NCI-H2196 treated with DMSO at 0.1 percent for 48 hours (cell line): ENCODE measurements at regions not wholly inside any gene's neighbourhood (a gene's known extent, or its start where the extent isn't known, plus 50 kb on each side); places are given as distances from the start of the nearest gene placed in this dataset.

Experiments
- DNase-seq: peaks from one replicate; lab custom pipeline; 2025; ENCODE audit not compliant: unreplicated experiment; lab: John Stamatoyannopoulos, UW

DNA sequence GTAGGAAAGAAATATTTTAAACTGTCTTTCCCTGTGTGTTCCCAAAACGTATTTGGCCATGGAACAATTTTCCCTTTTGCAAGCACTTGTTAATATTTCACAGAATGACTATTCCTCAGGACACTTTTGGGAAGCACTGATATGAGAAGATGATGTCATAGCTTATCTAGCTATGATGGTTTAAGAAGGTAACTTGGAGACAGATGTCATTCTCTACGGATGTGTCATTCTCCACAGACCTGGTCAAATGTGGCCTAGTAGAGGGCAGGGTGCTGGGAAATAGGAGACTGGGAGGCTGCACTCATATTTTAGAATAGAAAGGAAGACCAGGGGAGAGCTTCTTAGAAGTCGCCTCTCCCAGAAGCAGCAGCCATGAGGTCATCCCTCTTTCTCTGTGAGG, 220.7 kb upstream of the GLI3 start:
- no peak for DNase-seq

DNA sequence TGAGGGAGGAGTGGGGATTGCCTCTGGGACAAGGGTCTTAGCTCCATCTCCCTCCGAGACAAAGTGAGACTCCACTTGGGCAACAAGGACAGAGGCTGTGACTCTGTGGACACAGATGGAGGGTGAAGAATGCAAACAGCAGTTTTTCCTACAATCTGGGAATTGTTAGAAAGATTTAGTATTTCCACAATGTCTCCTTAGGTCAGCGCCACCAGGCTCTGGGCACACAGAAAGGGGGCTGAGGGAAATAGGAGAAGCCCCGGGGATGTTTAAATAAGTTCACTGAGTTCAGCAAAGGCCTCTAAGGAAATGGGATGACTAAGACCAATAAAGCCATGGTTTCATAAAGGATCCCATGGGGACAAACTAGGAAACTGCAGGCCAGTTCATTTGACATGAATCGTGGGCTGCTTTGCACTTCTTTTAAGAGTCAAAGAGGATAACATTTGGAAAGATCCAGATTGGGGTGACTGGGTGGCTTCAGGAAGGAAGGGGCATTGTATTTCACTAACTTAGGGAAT, 219.8 kb upstream of the GLI3 start:
- DNase-seq, result no peak

DNA sequence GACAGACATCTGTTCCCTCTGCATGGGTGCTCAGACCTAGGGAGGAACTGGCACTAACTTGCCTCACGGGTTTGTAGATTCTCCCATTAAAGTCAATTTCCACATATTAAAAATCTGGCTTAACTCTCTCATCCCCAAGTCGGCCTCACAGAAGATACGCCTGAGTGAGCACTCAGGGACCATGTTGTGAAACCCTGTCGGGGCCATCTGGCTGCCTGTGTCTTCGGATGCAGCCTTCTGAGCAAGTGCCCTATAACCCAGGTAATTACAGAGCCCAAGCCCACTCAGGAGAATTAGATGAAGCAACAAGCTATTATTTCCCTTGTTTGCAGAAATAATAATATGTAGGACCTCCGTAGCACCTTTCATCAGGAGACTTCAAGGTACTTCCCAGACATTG, 219.3 kb upstream of the GLI3 start:
- DNase-seq, result no peak

DNA sequence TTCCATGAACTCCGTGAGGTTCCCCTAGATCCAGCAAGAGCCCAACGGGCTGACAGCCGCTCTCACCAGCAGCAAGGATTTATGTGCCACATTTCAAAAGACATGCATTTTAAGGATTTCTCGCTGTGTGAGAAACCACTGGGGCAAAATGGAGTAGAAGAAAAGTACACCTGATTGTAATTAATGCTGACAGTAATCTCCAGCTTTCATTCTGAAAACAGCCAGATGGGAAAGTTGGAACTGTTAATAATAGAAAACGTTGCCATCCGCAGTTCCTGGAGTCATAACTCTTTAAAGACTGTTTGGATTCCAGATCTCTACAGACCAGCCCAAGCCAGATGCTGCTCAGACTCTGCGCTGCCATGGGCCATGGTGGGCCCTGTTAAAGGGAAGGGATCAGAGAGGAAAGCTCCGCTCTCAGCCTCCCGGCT, 216.9 kb upstream of the GLI3 start:
- no peak for DNase-seq

DNA sequence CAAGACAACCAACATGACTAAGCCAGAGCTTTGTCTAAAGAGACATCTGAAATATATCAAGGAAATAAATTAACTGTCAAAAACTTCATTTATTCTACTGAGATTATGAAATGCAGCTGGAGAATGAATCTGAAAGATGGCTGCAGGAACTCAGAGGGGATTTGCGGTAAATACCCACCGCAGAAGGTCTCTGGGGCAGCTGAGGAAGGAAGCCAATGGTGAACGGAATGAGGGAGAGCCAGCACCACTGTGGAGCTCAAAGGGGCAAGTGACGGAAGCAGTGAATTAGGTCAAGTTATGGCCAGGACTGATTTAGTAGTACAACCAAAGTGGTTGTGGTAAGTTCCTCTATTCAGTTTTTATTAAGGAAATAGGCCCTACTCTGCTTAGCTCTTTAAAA, 215.3 kb upstream of the GLI3 start:
- no peak for DNase-seq

DNA sequence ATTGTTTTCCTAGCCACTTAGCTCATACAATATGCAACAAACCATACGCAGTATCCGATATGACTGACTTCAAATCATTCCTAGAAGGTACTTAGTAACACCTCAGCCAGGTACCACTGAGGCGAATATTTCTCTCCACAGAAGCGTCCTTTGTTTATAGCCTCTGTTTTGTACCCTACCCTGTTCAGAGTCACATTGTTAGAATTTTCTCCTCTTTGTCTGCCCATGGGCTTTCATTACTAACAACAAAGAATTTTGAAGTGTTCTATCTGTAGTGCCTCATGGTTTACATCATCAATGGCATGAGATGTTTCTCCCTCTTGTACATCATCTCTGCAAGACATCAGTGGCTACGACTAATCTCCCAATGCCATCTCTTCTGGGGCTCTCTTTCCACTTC, 212.4 kb upstream of the GLI3 start:
- no peak for DNase-seq

DNA sequence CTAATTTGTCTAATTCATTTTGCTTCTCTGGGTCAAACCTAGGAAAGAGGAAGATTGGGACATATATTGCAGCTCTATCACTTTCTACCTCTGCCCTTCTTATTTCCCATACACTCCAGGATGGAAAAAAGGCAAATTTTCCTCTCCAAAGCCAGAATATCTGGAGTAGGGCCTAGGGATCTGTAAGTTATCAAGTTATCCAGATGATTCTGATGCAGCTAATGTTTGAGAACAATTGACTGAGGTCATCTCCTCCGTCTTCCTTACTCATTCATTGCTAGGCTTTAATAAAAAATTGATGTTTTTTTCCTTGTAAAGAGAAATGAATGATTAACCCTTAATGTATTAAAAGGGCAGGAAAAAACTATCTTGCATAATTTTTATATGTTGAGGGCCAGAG, 211.9 kb upstream of the GLI3 start:
- DNase-seq, result no peak

DNA sequence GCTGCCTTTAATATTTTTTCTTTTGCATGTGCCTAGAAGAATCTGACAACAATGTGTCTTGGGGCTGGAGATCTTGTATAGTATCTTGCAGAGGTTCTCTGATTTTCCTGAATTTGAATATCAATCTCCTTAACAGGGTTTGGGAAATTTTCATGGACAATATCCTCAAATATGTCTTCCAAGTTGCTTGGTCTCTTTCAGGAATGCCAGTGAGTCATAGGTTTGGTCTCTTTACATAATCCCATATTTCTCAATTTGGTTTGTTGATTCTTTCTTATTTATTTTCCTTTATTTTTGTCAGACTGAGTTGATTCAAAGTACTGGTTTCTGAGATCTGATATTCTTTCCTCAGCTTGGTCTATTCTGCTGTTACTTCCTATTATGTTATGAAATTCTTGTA, 208.7 kb upstream of the GLI3 start:
- DNase-seq, result no peak

DNA sequence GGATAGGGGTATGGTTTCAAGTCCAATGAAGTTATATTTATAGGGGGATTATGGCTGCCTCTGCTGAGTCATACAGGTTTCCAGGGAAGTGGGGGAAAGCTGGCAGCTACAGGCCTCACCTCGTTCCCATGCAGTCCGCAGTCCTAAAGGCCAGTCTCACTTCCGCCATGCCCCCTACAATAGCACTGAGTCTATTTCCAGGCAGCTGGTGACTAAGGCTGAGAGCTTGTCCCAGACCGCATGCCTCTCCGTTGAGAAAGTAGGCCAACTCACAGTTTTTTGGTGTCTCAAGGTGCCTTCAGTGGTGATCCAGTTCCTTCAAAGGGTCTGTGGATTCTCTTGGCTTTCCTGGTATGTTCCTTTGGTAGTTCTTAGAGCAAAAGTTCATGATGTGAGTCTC, 203.9 kb upstream of the GLI3 start:
- DNase-seq, result no peak

DNA sequence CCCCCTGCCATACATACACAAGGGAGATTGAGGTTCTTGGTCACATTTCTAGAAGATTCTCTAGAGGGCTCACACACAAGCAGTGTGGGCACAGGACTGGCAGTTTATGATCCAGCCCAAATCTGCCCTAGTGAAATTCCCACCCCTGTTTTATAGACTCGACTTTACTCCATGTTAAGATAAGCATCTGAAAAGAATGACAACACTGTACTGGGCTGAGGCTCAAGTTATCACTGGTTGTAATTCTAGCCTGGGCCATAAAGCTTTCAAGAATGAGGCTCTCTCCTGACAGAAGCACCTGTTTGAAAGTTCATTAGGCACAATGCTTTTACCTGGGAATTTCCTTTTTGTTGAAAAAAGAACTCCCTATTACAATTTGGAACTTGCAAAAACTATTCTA, 195.6 kb upstream of the GLI3 start:
- DNase-seq, result no peak

DNA sequence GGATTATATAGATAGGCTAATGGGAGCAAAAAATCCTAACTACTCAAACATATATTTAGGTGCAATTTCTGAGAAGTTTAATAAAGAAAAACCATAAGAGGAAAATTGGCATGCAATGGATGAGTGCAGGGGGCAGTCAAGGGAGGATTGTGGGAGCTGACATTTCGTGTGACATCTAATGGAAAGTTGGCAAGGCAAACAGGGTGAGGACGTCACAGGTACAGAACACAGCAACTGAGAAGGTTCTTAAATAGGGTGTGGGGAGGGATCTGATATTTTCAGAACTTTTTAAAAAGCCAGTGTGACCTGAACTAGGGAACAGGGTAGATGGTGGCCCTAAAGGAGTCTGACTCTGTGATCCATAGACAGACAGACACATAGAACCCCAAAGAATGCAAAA, 194.9 kb upstream of the GLI3 start:
- DNase-seq, result no peak

DNA sequence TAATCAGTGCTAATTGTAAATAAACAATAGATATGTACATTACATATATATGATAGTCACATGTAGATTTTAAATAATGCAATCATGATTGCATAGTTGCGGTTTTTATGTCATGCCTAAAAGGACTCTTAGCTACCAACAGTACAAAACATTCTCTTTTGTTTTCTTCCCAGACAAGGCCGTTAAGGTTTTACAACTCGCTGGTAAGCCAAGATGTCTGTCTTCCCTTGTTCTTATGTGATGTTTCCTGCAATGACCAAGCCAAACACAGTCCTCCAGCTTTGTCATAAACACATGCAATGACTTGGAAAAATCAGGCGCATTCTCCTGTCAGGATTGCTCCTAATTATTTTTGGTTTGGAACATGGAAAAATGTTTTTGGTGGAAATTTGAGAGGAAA, 192.3 kb upstream of the GLI3 start:
- DNase-seq, result no peak

DNA sequence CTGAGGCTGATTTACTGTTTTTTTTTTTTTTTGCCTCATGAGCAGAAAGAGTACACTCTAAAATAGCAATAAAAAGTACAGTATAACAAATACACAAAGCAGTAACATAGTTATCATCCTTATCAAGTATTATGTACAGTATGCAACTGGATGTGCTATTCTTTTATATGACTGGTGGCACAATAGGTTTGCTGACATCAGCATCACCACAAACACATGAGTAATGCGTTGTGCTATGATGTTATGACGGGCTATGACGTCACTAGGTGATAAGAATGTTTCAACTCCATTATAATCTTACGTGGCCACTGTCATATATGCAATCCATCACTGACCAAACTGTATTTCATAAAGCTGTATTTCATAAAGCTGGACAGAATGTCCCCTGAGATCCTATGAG, 189.2 kb upstream of the GLI3 start:
- DNase-seq, result no peak

DNA sequence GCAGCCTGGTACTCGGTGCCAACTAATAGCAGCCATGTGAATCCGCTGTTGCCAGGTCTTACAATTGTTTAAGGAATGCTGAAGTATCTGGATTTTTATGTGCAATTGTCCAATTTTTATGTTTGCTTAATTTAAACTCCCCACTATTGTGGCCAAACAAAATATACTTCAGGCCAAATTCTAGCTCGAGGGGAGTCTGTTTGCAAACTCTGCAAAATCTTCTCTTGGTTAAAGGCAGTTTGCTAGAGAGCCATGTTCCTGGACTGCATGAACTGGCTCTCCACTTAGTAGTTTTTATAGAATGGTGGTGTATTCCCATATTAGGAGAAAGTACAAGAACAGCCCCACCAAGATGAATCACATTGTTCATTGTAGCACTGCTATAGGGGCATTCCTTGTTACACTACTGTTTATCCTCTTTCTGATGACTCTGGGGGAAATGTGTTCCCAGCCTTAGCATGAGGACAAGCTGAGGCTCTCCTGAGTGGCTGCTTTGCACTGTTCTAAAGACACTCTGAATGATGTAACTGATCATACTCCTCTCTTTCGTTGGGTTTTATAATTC, 178.0 kb upstream of the GLI3 start:
- DNase-seq, result no peak

DNA sequence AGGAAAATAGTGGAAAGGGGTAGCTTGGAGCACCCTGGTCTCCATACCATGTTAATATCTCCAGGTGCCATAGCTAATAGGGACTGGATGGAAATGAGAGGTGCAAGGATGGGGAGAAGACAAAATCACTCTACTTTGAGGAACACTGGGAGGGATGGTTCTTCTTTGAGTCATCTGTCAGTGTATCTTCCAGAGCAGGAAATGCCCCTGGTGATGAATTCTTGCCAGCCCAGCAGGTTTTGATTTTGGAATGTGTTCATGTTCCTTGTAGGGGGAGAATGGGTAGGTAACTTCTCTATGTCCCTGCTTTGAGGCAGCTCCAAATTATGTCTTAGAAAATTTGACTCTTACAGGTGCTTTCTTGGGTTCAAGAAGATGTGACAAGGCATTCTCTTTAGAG, 177.0 kb upstream of the GLI3 start:
- no peak for DNase-seq

DNA sequence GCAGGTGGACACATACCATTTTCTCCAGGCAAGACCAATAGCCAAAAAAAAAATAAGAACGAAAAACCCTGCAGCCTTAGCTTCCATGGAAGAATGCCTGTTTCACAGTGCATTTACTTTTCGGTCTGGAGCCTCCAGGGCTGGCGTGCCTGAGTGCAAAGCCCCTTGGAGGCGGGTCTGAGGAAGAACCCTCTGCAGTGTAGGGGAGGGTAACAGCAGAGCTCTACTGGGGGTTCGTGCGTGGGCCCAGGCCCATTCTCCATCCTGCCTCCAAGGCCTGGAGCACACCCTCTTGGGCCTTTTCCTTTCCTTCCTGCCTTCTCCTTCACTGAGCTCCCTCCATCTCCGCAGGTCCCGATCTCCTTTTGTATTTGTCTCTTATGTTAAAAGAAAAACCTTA, 172.3 kb upstream of the GLI3 start:
- no peak for DNase-seq

DNA sequence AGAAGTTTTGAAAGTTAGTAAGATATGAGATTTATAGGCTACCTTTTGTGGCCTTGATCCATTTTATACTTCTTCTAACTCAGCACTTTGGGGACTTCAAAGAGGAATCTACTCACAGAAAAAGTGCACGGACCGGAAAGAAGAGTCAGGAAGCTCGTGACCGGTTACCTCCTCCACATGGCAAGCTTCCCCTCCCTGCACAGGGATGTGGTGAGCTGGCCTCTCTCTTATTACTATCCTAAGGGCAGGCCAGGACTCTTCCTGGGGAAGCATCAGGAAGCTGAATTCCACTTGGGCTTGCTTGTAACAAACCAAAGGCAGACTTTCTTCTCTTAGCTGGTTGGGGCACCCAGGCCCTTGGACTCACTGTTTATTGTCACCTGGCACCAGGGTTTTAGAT, 170.8 kb upstream of the GLI3 start:
- no peak for DNase-seq

DNA sequence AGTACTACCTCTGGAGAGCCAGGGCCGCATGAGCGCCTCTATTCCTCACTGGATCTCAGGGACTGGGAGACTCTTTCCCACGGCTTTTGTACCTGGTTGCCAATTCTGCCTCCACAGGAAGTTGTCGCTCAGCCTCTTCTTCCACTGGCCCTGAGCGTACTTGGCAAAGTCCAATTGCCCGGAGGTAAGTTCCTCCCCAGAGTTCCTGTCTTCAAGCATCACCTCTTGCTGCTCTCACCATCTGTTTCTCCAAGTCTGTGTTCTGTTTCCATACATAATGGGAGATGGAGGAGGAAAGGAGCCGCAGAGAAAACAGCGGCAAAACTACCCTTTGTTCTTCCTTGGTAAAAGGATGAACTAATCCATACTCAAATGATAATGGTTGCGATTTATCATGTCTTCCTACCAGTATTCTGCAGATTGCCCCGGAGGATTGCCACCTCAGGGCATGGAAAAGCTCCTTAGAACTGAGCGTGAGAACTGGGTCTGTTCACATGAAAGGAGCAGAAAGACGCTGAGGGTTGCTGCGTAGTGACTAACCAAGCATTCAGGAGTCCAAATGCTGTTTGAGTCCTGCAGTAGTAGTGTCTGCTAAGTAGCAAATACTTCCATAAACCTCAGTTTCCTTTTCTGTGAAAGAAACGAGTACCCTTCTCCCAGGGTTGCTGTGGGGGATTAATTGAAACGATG, 170.2 kb upstream of the GLI3 start:
- no peak for DNase-seq

DNA sequence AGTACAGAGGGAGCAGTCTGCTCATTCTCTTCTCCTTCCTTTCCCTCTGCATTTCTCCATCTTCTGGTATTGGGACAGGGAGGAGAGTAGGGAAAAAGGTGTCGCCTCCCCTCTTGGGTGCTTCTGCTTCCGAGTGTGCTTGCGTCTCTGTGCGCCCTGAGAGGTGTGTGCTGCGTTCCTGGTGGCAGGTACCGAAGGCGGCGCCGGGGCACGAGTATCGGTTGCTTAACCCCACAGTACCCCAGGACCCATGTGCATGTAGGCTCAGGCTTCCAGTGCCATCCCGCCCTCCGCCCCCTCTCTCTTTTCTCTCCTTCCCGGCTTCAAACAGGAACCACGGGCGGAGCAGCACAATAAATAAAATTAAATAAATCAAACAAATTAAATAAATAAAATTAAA, 169.3 kb upstream of the GLI3 start:
- no peak for DNase-seq

DNA sequence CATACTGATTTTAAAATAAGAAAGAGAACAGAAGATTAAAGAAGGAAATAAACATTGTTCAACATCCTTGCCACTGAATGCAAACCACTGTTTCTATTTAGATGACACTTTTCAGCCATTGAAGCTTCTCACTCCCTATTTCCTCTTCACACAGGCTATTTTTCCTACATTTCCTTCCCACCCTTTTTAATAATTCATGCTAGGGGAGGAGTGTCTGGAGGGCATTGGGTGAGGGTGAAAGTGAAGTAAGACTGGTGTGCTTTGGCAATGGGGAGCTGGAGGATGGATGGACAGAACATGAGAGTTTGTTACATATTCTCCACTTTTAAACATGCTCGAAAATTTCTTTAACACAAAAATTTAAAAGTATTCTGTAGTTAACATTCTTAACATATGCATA, 168.8 kb upstream of the GLI3 start:
- no peak for DNase-seq

DNA sequence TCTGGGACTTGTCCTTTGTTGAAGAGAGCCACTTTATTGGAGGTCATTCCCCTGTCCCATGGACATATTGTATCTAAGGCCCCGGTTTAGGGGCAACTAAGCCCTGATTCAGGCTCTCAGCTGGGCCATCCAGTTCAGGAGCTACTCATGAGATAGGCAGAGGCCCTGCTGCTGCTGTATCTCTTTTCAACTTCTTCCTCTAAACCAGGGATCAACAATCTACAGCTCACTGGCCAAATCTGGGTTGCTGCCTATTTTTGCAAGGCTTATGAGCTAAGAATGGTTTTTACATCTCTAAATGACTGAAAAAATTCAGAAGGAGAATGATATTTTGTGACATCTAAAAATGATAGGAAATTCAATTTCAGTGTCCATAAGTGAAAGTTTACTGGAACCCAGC, 166.8 kb upstream of the GLI3 start:
- no peak for DNase-seq

DNA sequence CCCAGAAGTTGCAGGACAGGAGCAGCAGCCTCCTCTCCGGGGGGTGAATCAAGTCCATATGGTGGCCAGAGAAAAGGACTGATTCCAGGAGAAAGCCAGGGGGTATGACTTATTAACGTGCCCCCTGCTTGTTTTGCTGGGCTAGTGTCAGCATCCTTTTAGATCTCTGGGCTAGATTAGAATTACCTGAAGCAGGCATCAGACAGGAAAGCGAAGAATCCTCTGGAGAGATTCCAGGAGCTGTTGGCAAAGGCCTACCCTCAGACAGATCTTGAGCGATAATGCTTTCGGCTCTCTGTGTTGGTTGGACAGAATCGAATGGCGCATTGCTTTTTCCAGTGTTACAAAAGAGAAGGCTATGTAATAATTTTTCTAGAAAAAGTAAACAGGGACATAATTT, 164.0 kb upstream of the GLI3 start:
- no peak for DNase-seq

DNA sequence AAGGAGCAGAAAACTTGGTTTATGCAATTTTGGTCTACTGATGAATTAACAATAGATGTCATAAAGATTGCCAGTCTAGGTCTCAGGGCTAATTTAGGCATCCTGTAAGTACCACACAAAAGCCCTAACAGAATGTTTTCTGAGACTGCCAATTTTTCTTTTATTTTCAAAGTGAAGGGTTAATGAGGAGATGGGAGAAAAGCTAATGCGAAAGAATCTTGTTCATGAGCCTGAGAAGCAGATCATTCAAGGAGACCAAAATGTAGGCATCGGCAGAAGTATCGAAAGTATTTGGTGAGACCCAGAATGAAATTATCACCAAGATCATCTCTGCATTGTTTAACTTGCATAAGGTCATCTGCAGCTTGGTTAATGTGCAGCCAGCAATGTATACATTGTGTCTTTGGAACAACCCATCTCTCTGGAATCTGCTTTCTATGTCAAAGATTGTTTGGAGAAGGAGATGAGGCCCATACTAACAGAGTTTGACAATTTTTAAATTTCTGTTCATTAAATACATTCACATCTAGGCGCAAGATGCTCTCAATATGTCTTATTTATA, 163.3 kb upstream of the GLI3 start:
- no peak for DNase-seq
